ENCODE measurements at regions not wholly inside any gene's neighbourhood (a gene's known extent, or its start where the extent isn't known, plus 50 kb on each side); places are given as distances from the start of the nearest gene placed in this dataset.

- TF ChIP-seq ZNF143 (CRISPR knock-in tag; IDR thresholded peaks at IDR 0.05) (no peak), POLR2B (IDR thresholded peaks at IDR 0.05; ENCODE audit: low read depth, partially characterized antibody) (no peak)
These were observed 167.3 kb downstream of the HAUS1 start (continued) for GRCh38 chr18:46271488-46271887.

- Histone ChIP-seq H3K9ac (ENCODE audit: insufficient read depth in 1 of 2, low read depth in 2 of 2, low read length in 2 of 2) (no peak overlapping the region), H3K27me3 (ENCODE audit: control insufficient read depth in 2 of 2, insufficient read depth in 2 of 2, low read length in 2 of 2) (no peaks in the 10 kb centered on the region), H3K36me3 (ENCODE audit: control insufficient read depth, insufficient read depth, low read length) (0 out of 3 replicates have a peak, but pooled peaks cover 4% of the 10 kb centered on the region), H4K20me1 (replicated peaks; ENCODE audit: control insufficient read depth, insufficient read depth, low read length) (peaks cover 5% of the 10 kb centered on the region; the same call in 1 of the 2 replicates), H3K4me3 (no peak overlapping the region), H3K4me2 (ENCODE audit: insufficient read depth, low read length) (no peak overlapping the region), H3K9me3 (replicated peaks; ENCODE audit: control insufficient read depth, insufficient read depth, low read depth, low read length) (no peaks in the 10 kb centered on the region), H2AFZ (ENCODE audit: low read depth, low read length) (no peak overlapping the region), H3K27ac (ENCODE audit: extremely low read depth, low read depth, low read length) (no peak overlapping the region), H3K79me2 (ENCODE audit: control insufficient read depth, insufficient read depth, low read length) (no peaks in the 10 kb centered on the region), H3K4me1 (replicated peaks in 1 of 2; ENCODE audit: control insufficient read depth in 2 of 2, insufficient read depth in 2 of 2, low read length in 2 of 2) (0 out of 5 replicates have a peak, but pooled peaks cover 0 to under 1% of the 10 kb centered on the region in 2 experiments), H3K9me1 (ENCODE audit: control insufficient read depth, insufficient read depth, low read length) (no peaks in the 10 kb centered on the region)
- DNase-seq (ENCODE audit: extremely low read depth in 1 of 4, low spot score in 3 of 4), result no peak
- BruUV-seq (replicated peaks), result no TSS peak
- no peak for FAIRE-seq
- TF ChIP-seq ETV1 (tag; conservative IDR thresholded peaks at IDR 0.05; ENCODE audit: low read depth) (no peak), MCM7 (IDR thresholded peaks at IDR 0.05) (no peak), ZHX1 (conservative IDR thresholded peaks at IDR 0.05; ENCODE audit: low read length) (no peak), RAD51 (IDR thresholded peaks at IDR 0.05; ENCODE audit: borderline replicate concordance, low read depth) (no peak), GATA2 (CRISPR knock-in tag; IDR thresholded peaks at IDR 0.05) (no peak), ZNF589 (CRISPR knock-in tag; IDR thresholded peaks at IDR 0.05; ENCODE audit: low read depth) (no peak)
- ChIA-PET POLR2A (interaction anchor here (0.7 kb wide), 1 partner anchor 99 kb away, joined by 4 read pairs; no protein-coding TSS in a partner anchor), CTCF (ENCODE audit: low intra/inter-chr PET ratio) (interaction anchor here (0.6 kb wide), 1 partner anchor 1891 kb away, joined by 3 read pairs; no protein-coding TSS in a partner anchor)
- 0% methylated on average over 1 of the region's 1 CpG for WGBS (ENCODE audit: insufficient coverage, low coverage, missing lambda C conversion rate)
- in situ Hi-C loops (cut with MboI), result no loop called here
- intact Hi-C loops (cut with micrococcal nuclease), result no loop called here
- no peak for ATAC-seq
These were observed 169.7 kb downstream of the HAUS1 start for GRCh38 chr18:46273861-46274260.
